Smooth muscle cell (in vitro differentiated cells): ENCODE measurements at regions not wholly inside any gene's neighbourhood (a gene's known extent, or its start where the extent isn't known, plus 50 kb on each side); places are given as distances from the start of the nearest gene placed in this dataset.

Source experiments
- DNase-seq: peaks from one replicate; lab custom pipeline; 2025; ENCODE audit not compliant: unreplicated experiment; lab: John Stamatoyannopoulos, UW
- H2AFZ ChIP-seq: fragments of 200-600 bp; sonication (generic); 2 replicates; pipeline ENCODE4 v1.6.0; 2016; ENCODE audit warnings: antibody characterized with exemption, low read depth, mild to moderate bottlenecking
- H3F3A ChIP-seq: fragments of 200-600 bp; sonication (generic); 2 replicates; pipeline ENCODE4 v1.6.0; 2017; ENCODE audit warnings: antibody characterized with exemption, low read depth
- H3K27ac ChIP-seq: fragments of 200-600 bp; sonication (generic); 2 replicates; pipeline ENCODE4 v1.5.1; 2016; ENCODE audit warnings: low read depth, mild to moderate bottlenecking
- H3K27me3 ChIP-seq: fragments of 200-600 bp; sonication (generic); 2 replicates; pipeline ENCODE4 v1.6.1; 2016; ENCODE audit warnings: low read depth, mild to moderate bottlenecking
- H3K36me3 ChIP-seq: fragments of 200-600 bp; sonication (generic); 2 replicates; pipeline ENCODE4 v1.5.1; 2016; ENCODE audit warnings: low read depth
- H3K4me1 ChIP-seq: fragments of 200-600 bp; sonication (generic); 2 replicates; pipeline ENCODE4 v1.5.1; 2016; ENCODE audit warnings: low read depth
- H3K4me2 ChIP-seq: fragments of 200-600 bp; sonication (generic); 2 replicates; pipeline ENCODE4 v1.6.0; 2016; ENCODE audit warnings: mild to moderate bottlenecking
- H3K4me3 ChIP-seq: fragments of 200-600 bp; sonication (generic); 2 replicates; pipeline ENCODE4 v1.5.1; 2016; ENCODE audit warnings: mild to moderate bottlenecking
- H3K79me2 ChIP-seq: fragments of 200-600 bp; sonication (generic); 2 replicates; pipeline ENCODE4 v1.6.0; 2016; ENCODE audit warnings: low read depth, mild to moderate bottlenecking
- H3K9ac ChIP-seq: fragments of 200-600 bp; sonication (generic); 2 replicates; pipeline ENCODE4 v1.6.0; 2016; ENCODE audit warnings: low read depth
- H3K9me3 ChIP-seq: fragments of 200-600 bp; sonication (generic); replicated peaks from 2 replicates; pipeline ENCODE4 v1.5.1; 2016; ENCODE audit warnings: low read depth
- H4K20me1 ChIP-seq: fragments of 200-600 bp; sonication (generic); 2 replicates; pipeline ENCODE4 v1.6.0; 2016; ENCODE audit warnings: low read depth
- CTCF ChIP-seq: fragments of 200-600 bp; sonication (generic); IDR thresholded peaks from 2 replicates; pipeline ENCODE4 v1.5.1; 2017; ENCODE audit warnings: borderline replicate concordance, mild to moderate bottlenecking, antibody characterized with exemption; ENCODE audit not compliant: insufficient read depth, poor library complexity, severe bottlenecking
- WGBS: methylation state at CpG from one replicate; pipeline ENCODE4 v1.1.7; 2016; ENCODE audit warnings: low lambda C conversion rate; 5-methylcytosine and 5-hydroxymethylcytosine counted together

GRCh38 chr7:370259-370625 is 80.3 kb downstream of the FOXL3 start:
- no peaks in the 10 kb centered on the region for H4K20me1 ChIP-seq
- no peaks in the 10 kb centered on the region for H3K79me2 ChIP-seq
- no peak overlapping the region for H3K4me2 ChIP-seq
- H3F3A ChIP-seq: peaks cover 2% of the 10 kb centered on the region
- peaks cover 6% of the 10 kb centered on the region for H3K4me1 ChIP-seq
- no peak overlapping the region for H2AFZ ChIP-seq
- DNase-seq: no peak
- no peaks in the 10 kb centered on the region for H3K27me3 ChIP-seq
- no peaks in the 10 kb centered on the region for H3K36me3 ChIP-seq
- no peak for TF ChIP-seq CTCF
- no peaks in the 10 kb centered on the region for H3K9me3 ChIP-seq
- H3K4me3 ChIP-seq: no peak overlapping the region
- 92% methylated on average over 13 of the region's 13 CpGs for WGBS
- peak overlapping the region; percentile 59 for H3K27ac ChIP-seq
- H3K9ac ChIP-seq: no peak overlapping the region

- H2AFZ ChIP-seq: no peak overlapping the region
- no peak for TF ChIP-seq CTCF
- 96% methylated on average over 8 of the region's 10 CpGs for WGBS
Observed at GRCh38 chr7:370775-371118, 80.8 kb downstream of the FOXL3 start.

GRCh38 chr7:371119-371778 is 81.3 kb downstream of the FOXL3 start:
- Histone ChIP-seq H4K20me1 (no peaks in the 10 kb centered on the region), H3K4me3 (no peak overlapping the region), H2AFZ (no peak overlapping the region), H3K36me3 (no peaks in the 10 kb centered on the region), H3K27me3 (no peaks in the 10 kb centered on the region), H3K4me2 (no peak overlapping the region), H3K79me2 (no peaks in the 10 kb centered on the region), H3K9ac (no peak overlapping the region), H3K9me3 (no peaks in the 10 kb centered on the region), H3K4me1 (peaks cover 6% of the 10 kb centered on the region), H3K27ac (no peak overlapping the region), H3F3A (no peaks in the 10 kb centered on the region)
- 94% methylated on average over 13 of the region's 13 CpGs for WGBS
- no peak for TF ChIP-seq CTCF
- no peak for DNase-seq

More at GRCh38 chr7:370775-371118, 80.8 kb downstream of the FOXL3 start:
- DNase-seq: no peak
- Histone ChIP-seq H3K4me2 (no peak overlapping the region), H3K9me3 (no peaks in the 10 kb centered on the region), H3F3A (peaks cover 2% of the 10 kb centered on the region), H3K27ac (no peak overlapping the region), H3K4me3 (no peak overlapping the region), H3K4me1 (peaks cover 6% of the 10 kb centered on the region), H3K79me2 (no peaks in the 10 kb centered on the region), H4K20me1 (no peaks in the 10 kb centered on the region), H3K36me3 (no peaks in the 10 kb centered on the region), H3K9ac (no peak overlapping the region), H3K27me3 (no peaks in the 10 kb centered on the region)
